ENCODE measurements at regions not wholly inside any gene's neighbourhood (a gene's known extent, or its start where the extent isn't known, plus 50 kb on each side); places are given as distances from the start of the nearest gene placed in this dataset.

DNA sequence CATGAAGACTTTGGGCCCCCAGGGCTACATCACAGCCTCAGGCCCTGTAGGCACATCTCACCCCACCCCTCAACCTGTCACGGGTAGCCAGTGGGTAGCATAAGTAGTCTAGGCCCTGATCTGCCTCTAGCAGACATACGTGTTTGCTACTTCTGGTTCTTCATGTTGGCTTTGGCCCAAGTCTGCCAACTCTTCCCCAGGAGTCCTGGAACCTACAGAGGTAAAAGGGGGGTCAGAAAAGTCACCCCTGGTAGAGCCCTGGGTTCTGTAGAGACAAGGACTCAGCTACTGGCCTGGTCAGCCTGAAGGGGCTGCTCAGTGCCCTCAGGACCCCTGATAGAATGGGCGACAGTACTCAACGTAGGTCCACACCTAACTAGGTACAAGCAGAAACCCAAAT is 67.5 kb upstream of the UNC5B start:
- Histone ChIP-seq H3K9ac (ENCODE audit: low read length) (no peak overlapping the region), H3K4me3 (replicated peaks in 1 of 2; ENCODE audit: low read depth in 1 of 2, low read length in 2 of 2) (no peak overlapping the region), H3K9me2 (ENCODE audit: insufficient read depth) (no peaks in the 10 kb centered on the region), H3K36me3 (ENCODE audit: control insufficient read depth in 1 of 2, insufficient read depth in 2 of 2, low read length in 2 of 2) (no peaks in the 10 kb centered on the region), H3K27ac (ENCODE audit: low read depth, low read length) (no peak overlapping the region), H3K4me1 (ENCODE audit: control insufficient read depth in 1 of 2, insufficient read depth in 2 of 2, low read length in 2 of 2) (no peaks in the 10 kb centered on the region), H3K4me2 (ENCODE audit: low read length) (no peak overlapping the region), H2AFZ (ENCODE audit: low read depth, low read length, poor library complexity, severe bottlenecking) (no peak overlapping the region), H3K27me3 (ENCODE audit: insufficient read depth, low read length) (peaks cover 29% of the 10 kb centered on the region; the same call in 1 of the 2 replicates), H3K9me3 (ENCODE audit: control insufficient read depth in 1 of 2, insufficient read depth in 1 of 2, low read depth in 1 of 2, low read length in 2 of 2) (no peaks in the 10 kb centered on the region), H3K79me2 (ENCODE audit: insufficient read depth, low read length) (no peaks in the 10 kb centered on the region), H4K20me1 (ENCODE audit: insufficient read depth) (no peaks in the 10 kb centered on the region)
- POLR2A ChIA-PET: no interaction called here
- TF ChIP-seq ZNF274 (IDR thresholded peaks at IDR 0.05; ENCODE audit: low read depth, low read length) (no peak), SRF (IDR thresholded peaks at IDR 0.05; ENCODE audit: low read depth) (no peak), EZH2phosphoT487 (IDR thresholded peaks at IDR 0.05; ENCODE audit: borderline replicate concordance) (no peak), YY1 (IDR thresholded peaks at IDR 0.05; ENCODE audit: extremely low read depth, insufficient replicate concordance, low read depth, low read length) (no peak), CEBPB (IDR thresholded peaks at IDR 0.05; ENCODE audit: low read depth) (no peak)
- DNase-seq (ENCODE audit: low read depth, low spot score): no peak
- CTCF ChIA-PET: no interaction called here
- no TSS peak for BruUV-seq (replicated peaks)
- no peak for ATAC-seq
- RAD21 ChIA-PET (ENCODE audit: low non-redundant PET in 1 of 2, low total read pairs in 2 of 2, uncharacterized antibody in 2 of 2, unreplicated experiment in 2 of 2): no interaction called here
- intact Hi-C loops (cut with micrococcal nuclease): no loop called here

DNA sequence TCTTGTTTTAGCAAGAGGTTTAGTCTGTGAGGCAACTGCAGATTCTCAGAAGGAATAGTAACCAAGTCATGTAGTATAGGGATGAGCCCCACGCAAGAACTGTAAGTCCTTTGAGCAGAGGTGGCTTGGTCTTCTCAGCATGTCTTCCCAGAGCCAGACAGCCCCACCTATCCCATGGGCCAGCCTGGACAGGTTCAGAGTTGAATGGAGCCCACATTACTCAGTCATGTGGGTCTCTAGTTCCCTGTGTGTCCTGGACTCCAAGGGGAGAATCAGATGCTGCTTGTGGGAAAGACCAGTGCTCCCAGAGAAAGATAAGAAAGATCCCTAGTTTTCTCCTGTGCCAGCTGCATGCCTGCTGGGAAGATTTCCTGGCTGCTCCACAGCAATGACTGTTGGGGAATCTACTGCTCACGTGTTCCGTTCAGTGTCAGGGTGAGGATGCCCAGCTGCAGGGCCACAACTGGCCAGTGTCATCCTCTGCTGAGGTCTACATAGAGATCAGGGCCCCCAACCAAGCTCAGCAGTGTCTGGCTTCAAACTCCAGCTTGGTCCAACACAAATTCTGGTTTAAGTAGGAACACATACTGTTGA is 66.9 kb upstream of the UNC5B start:
- no peak overlapping the region for H3K4me2 ChIP-seq (ENCODE audit: low read length)
- intact Hi-C loops (cut with micrococcal nuclease): no loop called here
- no peak overlapping the region for H2AFZ ChIP-seq (ENCODE audit: low read depth, low read length, poor library complexity, severe bottlenecking)
- ChIA-PET POLR2A (no interaction called here), CTCF (no interaction called here), RAD21 (ENCODE audit: low non-redundant PET in 1 of 2, low total read pairs in 2 of 2, uncharacterized antibody in 2 of 2, unreplicated experiment in 2 of 2) (no interaction called here)
- no peak overlapping the region for H3K27ac ChIP-seq (ENCODE audit: low read depth, low read length)
- H3K79me2 ChIP-seq (ENCODE audit: insufficient read depth, low read length): no peaks in the 10 kb centered on the region
- DNase-seq (ENCODE audit: low read depth, low spot score) (no peak), ATAC-seq (no peak)
- H3K4me3 ChIP-seq (replicated peaks in 1 of 2; ENCODE audit: low read depth in 1 of 2, low read length in 2 of 2): no peak overlapping the region
- H3K9me3 ChIP-seq (ENCODE audit: control insufficient read depth in 1 of 2, insufficient read depth in 1 of 2, low read depth in 1 of 2, low read length in 2 of 2): no peaks in the 10 kb centered on the region
- H3K9me2 ChIP-seq (ENCODE audit: insufficient read depth): no peaks in the 10 kb centered on the region
- peaks cover 29% of the 10 kb centered on the region; the same call in 1 of the 2 replicates for H3K27me3 ChIP-seq (ENCODE audit: insufficient read depth, low read length)
- no peak overlapping the region for H3K9ac ChIP-seq (ENCODE audit: low read length)
- H3K4me1 ChIP-seq (ENCODE audit: control insufficient read depth in 1 of 2, insufficient read depth in 2 of 2, low read length in 2 of 2): no peaks in the 10 kb centered on the region
- BruUV-seq (replicated peaks): no TSS peak
- H3K36me3 ChIP-seq (ENCODE audit: control insufficient read depth in 1 of 2, insufficient read depth in 2 of 2, low read length in 2 of 2): no peaks in the 10 kb centered on the region
- H4K20me1 ChIP-seq (ENCODE audit: insufficient read depth): no peaks in the 10 kb centered on the region
- TF ChIP-seq, protein P1, sequence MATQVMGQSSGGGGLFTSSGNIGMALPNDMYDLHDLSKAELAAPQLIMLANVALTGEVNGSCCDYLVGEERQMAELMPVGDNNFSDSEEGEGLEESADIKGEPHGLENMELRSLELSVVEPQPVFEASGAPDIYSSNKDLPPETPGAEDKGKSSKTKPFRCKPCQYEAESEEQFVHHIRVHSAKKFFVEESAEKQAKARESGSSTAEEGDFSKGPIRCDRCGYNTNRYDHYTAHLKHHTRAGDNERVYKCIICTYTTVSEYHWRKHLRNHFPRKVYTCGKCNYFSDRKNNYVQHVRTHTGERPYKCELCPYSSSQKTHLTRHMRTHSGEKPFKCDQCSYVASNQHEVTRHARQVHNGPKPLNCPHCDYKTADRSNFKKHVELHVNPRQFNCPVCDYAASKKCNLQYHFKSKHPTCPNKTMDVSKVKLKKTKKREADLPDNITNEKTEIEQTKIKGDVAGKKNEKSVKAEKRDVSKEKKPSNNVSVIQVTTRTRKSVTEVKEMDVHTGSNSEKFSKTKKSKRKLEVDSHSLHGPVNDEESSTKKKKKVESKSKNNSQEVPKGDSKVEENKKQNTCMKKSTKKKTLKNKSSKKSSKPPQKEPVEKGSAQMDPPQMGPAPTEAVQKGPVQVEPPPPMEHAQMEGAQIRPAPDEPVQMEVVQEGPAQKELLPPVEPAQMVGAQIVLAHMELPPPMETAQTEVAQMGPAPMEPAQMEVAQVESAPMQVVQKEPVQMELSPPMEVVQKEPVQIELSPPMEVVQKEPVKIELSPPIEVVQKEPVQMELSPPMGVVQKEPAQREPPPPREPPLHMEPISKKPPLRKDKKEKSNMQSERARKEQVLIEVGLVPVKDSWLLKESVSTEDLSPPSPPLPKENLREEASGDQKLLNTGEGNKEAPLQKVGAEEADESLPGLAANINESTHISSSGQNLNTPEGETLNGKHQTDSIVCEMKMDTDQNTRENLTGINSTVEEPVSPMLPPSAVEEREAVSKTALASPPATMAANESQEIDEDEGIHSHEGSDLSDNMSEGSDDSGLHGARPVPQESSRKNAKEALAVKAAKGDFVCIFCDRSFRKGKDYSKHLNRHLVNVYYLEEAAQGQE (IDR thresholded peaks at IDR 0.05; ENCODE audit: low read depth): no peak
- TF ChIP-seq, protein P2, sequence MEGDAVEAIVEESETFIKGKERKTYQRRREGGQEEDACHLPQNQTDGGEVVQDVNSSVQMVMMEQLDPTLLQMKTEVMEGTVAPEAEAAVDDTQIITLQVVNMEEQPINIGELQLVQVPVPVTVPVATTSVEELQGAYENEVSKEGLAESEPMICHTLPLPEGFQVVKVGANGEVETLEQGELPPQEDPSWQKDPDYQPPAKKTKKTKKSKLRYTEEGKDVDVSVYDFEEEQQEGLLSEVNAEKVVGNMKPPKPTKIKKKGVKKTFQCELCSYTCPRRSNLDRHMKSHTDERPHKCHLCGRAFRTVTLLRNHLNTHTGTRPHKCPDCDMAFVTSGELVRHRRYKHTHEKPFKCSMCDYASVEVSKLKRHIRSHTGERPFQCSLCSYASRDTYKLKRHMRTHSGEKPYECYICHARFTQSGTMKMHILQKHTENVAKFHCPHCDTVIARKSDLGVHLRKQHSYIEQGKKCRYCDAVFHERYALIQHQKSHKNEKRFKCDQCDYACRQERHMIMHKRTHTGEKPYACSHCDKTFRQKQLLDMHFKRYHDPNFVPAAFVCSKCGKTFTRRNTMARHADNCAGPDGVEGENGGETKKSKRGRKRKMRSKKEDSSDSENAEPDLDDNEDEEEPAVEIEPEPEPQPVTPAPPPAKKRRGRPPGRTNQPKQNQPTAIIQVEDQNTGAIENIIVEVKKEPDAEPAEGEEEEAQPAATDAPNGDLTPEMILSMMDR (IDR thresholded peaks at IDR 0.05 in 2 of 3, conservative IDR thresholded peaks at IDR 0.05 in 1 of 3; ENCODE audit: borderline replicate concordance in 1 of 3, insufficient read depth in 1 of 3, low read depth in 2 of 3, low read length in 2 of 3): no peak
- TF ChIP-seq ZNF274 (IDR thresholded peaks at IDR 0.05; ENCODE audit: low read depth, low read length) (no peak), POLR2AphosphoS5 (IDR thresholded peaks at IDR 0.05; ENCODE audit: low read depth, low read length) (no peak), SP1 (IDR thresholded peaks at IDR 0.05; ENCODE audit: low read depth) (no peak), JUND (IDR thresholded peaks at IDR 0.05) (no peak)
- TF ChIP-seq, protein P3, sequence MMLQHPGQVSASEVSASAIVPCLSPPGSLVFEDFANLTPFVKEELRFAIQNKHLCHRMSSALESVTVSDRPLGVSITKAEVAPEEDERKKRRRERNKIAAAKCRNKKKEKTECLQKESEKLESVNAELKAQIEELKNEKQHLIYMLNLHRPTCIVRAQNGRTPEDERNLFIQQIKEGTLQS (IDR thresholded peaks at IDR 0.05): no peak
- TF ChIP-seq, protein P4, sequence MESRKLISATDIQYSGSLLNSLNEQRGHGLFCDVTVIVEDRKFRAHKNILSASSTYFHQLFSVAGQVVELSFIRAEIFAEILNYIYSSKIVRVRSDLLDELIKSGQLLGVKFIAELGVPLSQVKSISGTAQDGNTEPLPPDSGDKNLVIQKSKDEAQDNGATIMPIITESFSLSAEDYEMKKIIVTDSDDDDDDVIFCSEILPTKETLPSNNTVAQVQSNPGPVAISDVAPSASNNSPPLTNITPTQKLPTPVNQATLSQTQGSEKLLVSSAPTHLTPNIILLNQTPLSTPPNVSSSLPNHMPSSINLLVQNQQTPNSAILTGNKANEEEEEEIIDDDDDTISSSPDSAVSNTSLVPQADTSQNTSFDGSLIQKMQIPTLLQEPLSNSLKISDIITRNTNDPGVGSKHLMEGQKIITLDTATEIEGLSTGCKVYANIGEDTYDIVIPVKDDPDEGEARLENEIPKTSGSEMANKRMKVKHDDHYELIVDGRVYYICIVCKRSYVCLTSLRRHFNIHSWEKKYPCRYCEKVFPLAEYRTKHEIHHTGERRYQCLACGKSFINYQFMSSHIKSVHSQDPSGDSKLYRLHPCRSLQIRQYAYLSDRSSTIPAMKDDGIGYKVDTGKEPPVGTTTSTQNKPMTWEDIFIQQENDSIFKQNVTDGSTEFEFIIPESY (IDR thresholded peaks at IDR 0.05; ENCODE audit: extremely low read depth, insufficient replicate concordance, low read length): no peak

All from HCT116 (cell line).